HFFc6 (cell line): ENCODE measurements at regions not wholly inside any gene's neighbourhood (a gene's known extent, or its start where the extent isn't known, plus 50 kb on each side); places are given as distances from the start of the nearest gene placed in this dataset.

Experiments
- DNase-seq: peaks from one replicate; pipeline ENCODE4 v3.0.0-alpha.2; 2018
- H3K27ac Mint-ChIP-seq: 2 replicates; pipeline ENCODE4 v1.8.0; 2020; ENCODE audit warnings: mild to moderate bottlenecking, mixed read lengths
- H3K27me3 Mint-ChIP-seq: 2 replicates; pipeline ENCODE4 v1.8.0; 2021; ENCODE audit warnings: mild to moderate bottlenecking, moderate library complexity, mixed read lengths; ENCODE audit not compliant: insufficient read depth
- H3K36me3 Mint-ChIP-seq: 2 replicates; pipeline ENCODE4 v1.8.0; 2021; ENCODE audit warnings: low read depth, mixed read lengths
- H3K4me1 Mint-ChIP-seq: 2 replicates; pipeline ENCODE4 v1.8.0; 2020; ENCODE audit warnings: low read depth, mixed read lengths
- H3K4me3 Mint-ChIP-seq: 2 replicates; pipeline ENCODE4 v1.8.0; 2020; ENCODE audit warnings: mild to moderate bottlenecking, moderate library complexity, mixed read lengths
- H3K9me3 Mint-ChIP-seq: 2 replicates; pipeline ENCODE4 v1.8.0; 2020; ENCODE audit warnings: mild to moderate bottlenecking, mixed read lengths
- TF ChIP-seq, protein P1 (sequence below): fragments of 200-600 bp; sonication (generic); IDR thresholded peaks from 2 replicates; pipeline ENCODE4 v1.5.0; 2021; ENCODE audit warnings: antibody characterized with exemption, mild to moderate bottlenecking

DNA sequence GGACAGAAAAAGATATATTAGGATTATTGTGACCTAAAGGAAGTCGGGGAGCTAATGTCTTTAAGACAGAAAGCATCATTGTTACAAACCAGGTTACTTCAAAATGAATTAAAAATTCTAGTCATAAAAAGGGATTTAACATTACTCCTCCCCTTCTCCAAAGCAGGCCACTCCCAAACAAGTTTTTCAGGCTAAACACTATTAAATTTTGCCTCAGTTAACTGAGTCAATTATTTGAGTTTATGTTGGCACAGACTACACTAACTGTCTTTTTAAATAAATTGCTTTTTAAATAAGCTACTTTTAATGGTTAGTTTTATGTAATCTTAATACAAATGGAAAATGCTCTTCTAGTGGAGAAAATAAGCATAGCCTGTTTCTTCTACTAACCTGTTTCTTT lies 395.0 kb upstream of the DUSP10 start:
- Mint-ChIP-seq H3K27ac (no peak overlapping the region), H3K4me1 (no peaks in the 10 kb centered on the region), H3K4me3 (no peak overlapping the region), H3K36me3 (peaks cover 18% of the 10 kb centered on the region), H3K9me3 (peaks cover 9% of the 10 kb centered on the region), H3K27me3 (no peaks in the 10 kb centered on the region; the same call in 1 of the 2 replicates)
- no peak for DNase-seq
- TF ChIP-seq, protein P1, sequence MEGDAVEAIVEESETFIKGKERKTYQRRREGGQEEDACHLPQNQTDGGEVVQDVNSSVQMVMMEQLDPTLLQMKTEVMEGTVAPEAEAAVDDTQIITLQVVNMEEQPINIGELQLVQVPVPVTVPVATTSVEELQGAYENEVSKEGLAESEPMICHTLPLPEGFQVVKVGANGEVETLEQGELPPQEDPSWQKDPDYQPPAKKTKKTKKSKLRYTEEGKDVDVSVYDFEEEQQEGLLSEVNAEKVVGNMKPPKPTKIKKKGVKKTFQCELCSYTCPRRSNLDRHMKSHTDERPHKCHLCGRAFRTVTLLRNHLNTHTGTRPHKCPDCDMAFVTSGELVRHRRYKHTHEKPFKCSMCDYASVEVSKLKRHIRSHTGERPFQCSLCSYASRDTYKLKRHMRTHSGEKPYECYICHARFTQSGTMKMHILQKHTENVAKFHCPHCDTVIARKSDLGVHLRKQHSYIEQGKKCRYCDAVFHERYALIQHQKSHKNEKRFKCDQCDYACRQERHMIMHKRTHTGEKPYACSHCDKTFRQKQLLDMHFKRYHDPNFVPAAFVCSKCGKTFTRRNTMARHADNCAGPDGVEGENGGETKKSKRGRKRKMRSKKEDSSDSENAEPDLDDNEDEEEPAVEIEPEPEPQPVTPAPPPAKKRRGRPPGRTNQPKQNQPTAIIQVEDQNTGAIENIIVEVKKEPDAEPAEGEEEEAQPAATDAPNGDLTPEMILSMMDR, result no peak

DNA sequence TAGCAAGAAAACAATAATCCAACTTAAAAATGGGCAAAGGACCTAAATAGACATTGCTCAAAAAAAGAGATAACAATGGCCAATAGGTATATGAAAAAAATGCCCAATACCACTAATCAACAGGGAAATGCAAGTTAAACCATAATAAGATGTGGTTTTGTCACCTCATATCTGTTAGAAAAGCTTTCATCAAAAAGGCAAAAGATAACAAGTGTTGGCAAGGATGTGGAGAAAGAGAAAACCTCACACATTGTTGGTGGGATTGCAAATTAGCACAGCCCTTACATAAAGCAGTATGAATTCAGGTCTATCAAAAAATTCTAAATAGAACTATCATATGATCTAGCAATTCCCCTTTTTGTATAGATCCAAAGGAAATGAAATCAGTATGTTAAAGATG lies 387.2 kb upstream of the DUSP10 start:
- Mint-ChIP-seq H3K36me3 (peaks cover 7% of the 10 kb centered on the region), H3K27ac (no peak overlapping the region), H3K9me3 (peaks cover 9% of the 10 kb centered on the region; the same call in 1 of the 2 replicates), H3K4me3 (no peak overlapping the region), H3K4me1 (peaks cover 15% of the 10 kb centered on the region), H3K27me3 (no peaks in the 10 kb centered on the region)
- DNase-seq, result no peak
- TF ChIP-seq, protein P1, result no peak

DNA sequence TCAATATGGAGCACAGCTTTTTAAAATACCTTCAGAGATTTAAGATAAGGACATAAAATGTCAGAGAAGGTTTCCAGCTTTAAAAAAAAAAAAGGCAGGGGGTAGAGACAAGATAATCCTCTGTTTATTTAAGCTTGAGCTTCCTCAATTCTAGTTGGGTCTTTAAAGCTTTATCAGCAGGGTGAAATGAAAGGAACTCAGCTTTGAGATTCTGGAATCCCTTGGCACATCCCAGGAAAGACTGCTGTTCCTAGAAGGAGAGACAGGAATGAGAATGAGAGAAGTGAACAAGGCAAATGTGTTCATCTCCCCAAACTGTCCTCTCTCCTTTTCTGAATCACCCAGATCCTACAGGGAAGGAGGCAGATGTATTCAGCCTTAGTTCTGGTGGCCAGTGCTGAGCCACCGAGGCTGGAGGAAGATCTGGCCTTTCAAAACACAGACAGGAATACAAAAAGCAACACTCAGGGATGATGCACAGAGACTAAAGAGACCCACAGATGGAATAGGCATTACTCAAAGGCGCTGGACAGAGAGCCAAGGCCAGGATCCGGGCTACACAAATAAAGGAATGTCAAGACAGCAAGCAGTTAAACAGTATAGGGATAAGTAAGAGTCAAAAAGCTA lies 385.8 kb upstream of the DUSP10 start:
- DNase-seq, result no peak
- no peaks in the 10 kb centered on the region for H3K36me3 Mint-ChIP-seq
- H3K4me3 Mint-ChIP-seq, result no peak overlapping the region
- H3K27ac Mint-ChIP-seq, result peak overlapping the region; percentile 1; the same call in 1 of the 2 replicates
- H3K4me1 Mint-ChIP-seq, result peaks cover 15% of the 10 kb centered on the region
- H3K27me3 Mint-ChIP-seq, result no peaks in the 10 kb centered on the region
- TF ChIP-seq, protein P1, result no peak
- H3K9me3 Mint-ChIP-seq, result no peaks in the 10 kb centered on the region

DNA sequence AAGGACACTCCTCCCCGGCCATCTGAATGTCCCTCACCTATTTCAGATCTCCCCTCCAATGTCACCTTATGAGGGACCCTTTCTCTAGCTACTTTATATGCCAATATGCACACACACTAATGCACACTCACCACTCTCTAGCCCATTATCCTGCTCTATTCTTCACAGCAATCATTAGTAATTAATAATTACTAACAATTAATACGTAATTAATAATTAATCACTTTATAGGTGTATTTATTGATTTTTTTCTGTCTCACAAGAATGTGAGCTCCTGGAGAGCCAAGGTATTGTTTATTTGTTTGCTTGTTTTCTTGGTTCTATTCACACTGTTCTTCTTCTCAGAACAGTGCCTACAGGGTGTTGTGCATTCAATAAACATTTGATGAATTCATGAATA lies 385.2 kb upstream of the DUSP10 start:
- Mint-ChIP-seq H3K4me1 (peaks cover 15% of the 10 kb centered on the region), H3K9me3 (no peaks in the 10 kb centered on the region), H3K27ac (no peak overlapping the region), H3K27me3 (no peaks in the 10 kb centered on the region), H3K36me3 (no peaks in the 10 kb centered on the region), H3K4me3 (no peak overlapping the region)
- TF ChIP-seq, protein P1, result no peak
- DNase-seq, result no peak

DNA sequence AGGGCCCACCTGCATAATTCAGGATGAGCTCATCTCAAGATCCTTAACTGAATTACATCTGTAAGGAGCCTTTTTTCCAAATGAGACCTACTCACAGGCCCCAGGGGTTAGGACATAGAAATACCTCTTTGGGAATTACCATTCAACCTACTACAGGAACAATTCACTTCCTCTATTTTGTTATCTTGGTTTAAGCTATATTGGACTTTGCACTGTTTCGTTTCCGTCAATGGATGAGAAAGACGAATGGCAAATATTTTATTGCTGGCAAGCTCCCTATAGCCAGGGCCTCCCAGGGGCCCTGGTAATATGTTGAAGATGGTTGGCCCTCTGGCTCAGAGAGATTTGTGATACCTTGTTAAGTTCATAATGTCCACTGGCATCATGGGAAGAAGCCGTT lies 384.2 kb upstream of the DUSP10 start:
- DNase-seq, result no peak
- H3K27me3 Mint-ChIP-seq, result no peaks in the 10 kb centered on the region
- H3K36me3 Mint-ChIP-seq, result no peaks in the 10 kb centered on the region
- H3K9me3 Mint-ChIP-seq, result no peaks in the 10 kb centered on the region
- peaks cover 15% of the 10 kb centered on the region for H3K4me1 Mint-ChIP-seq
- no peak overlapping the region for H3K4me3 Mint-ChIP-seq
- TF ChIP-seq, protein P1, result no peak
- H3K27ac Mint-ChIP-seq, result no peak overlapping the region
